Esophagus squamous epithelium (tissue), 5 donors: ENCODE measurements at regions not wholly inside any gene's neighbourhood (a gene's known extent, or its start where the extent isn't known, plus 50 kb on each side); places are given as distances from the start of the nearest gene placed in this dataset.

Source experiments
- DNase-seq: peaks from one replicate; lab custom pipeline; 2025; lab: John Stamatoyannopoulos, UW
- H3K27ac ChIP-seq, 4 donors: fragments of 200-600 bp; sonication (generic); one replicate each; pipeline ENCODE4 v1.5.1; 2016 to 2019; ENCODE audit warnings: mild to moderate bottlenecking in 1 of 4
- H3K27me3 ChIP-seq, 4 donors: fragments of 200-600 bp; sonication (generic); 1 replicate in 3 of 4; 2 replicates in 1 of 4; pipeline versions ENCODE4 v1.5.1 to v1.6.0; 2017 to 2021; ENCODE audit warnings: antibody characterized with exemption in 1 of 4
- H3K36me3 ChIP-seq, 3 donors: fragments of 200-600 bp; sonication (generic); one replicate each; pipeline ENCODE4 v1.5.1; 2016 to 2019
- H3K4me1 ChIP-seq, 3 donors: fragments of 200-600 bp; sonication (generic); one replicate each; pipeline ENCODE4 v1.5.1; 2017 to 2019
- H3K4me3 ChIP-seq, 4 donors: fragments of 200-600 bp; sonication (generic); 1 replicate in 3 of 4; 2 replicates in 1 of 4; pipeline ENCODE4 v1.5.1; 2016 to 2019; ENCODE audit warnings: mild to moderate bottlenecking in 2 of 4, moderate library complexity in 1 of 4
- H3K9me3 ChIP-seq, 3 donors: fragments of 200-600 bp; sonication (generic); one replicate each; pipeline ENCODE4 v1.5.1; 2016 to 2019
- POLR2A ChIP-seq, 4 donors: fragments of 450-650 bp; IDR thresholded peaks; one replicate each; pipeline ENCODE4 v1.6.1; 2017; ENCODE audit warnings: antibody characterized with exemption in 4 of 4, mild to moderate bottlenecking in 4 of 4, moderate library complexity in 3 of 4
- WGBS, 2 donors: methylation state at CpG; one replicate each; pipeline ENCODE4 v1.1.5; 2018; 5-methylcytosine and 5-hydroxymethylcytosine counted together
- intact Hi-C: fragments of 100-400 bp; cut with DNase I; formaldehyde crosslinking; loops from one replicate; pipeline ENCODE4 v1.15.0; 2022
- TF ChIP-seq, protein P1 (sequence below), 6 experiments: fragments of 450-650 bp in 4 of 6; fragments of 200-600 bp in 2 of 6; sonication (generic) in 2 of 6; IDR thresholded peaks; one replicate each; pipeline ENCODE4 v1.5.1; 2016 to 2019; ENCODE audit warnings: antibody characterized with exemption in 6 of 6, mild to moderate bottlenecking in 4 of 6, moderate library complexity in 4 of 6
- donor health status: DM: yes; HTN: yes; CAD: no.

DNA sequence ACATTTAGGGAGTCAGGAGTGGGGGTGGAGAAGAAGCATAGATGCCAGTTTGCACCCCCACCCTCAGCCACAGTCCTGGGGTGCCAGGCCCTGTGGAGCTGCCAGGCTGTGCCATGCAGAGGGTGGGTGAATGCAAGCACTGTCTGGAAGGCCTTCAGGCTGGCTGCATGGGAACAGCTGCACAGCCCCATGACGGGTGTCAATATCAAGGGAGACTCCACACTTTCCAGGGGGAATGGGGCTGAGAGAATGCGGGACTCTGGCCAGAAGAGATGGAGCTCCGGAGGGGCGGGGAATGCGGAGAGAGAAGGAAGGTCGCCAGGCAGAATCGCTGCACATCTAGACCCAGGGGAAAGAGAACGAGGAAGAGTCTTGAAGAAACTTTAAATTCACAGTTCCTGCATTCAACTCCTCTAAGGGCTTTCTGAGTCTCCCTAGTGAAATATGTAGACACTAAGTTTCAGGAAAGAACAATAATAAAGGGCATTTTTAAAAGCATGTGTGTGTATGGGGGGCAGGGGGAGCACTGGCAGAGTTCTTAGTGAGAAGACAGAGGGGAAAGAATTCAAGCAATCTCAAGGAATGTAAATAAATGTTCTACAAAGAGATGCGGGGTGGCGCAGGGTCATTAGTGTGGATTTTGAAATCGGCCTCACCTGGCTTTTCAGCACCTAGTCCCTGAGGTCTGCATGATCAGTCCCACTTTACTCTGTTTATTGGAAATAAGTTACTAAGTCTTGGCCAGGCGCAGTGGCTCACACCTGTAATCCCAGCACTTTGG, 59.1 kb downstream of the BOD1 start:
- H3K4me1 ChIP-seq = peaks cover 0 to 37% (median 0%) of the 10 kb centered on the region in 3 donors
- WGBS, 2 donors = 48 to 75% methylated on average over 12 of the region's 12 CpGs
- no peak for DNase-seq
- no peak overlapping the region for H3K4me3 ChIP-seq
- H3K27me3 ChIP-seq = peaks cover 0 to 22% (median 0%) of the 10 kb centered on the region in 4 donors
- H3K9me3 ChIP-seq = peaks cover 0 to 8% (median 7%) of the 10 kb centered on the region in 3 donors
- no peak for TF ChIP-seq POLR2A (IDR thresholded peaks at IDR 0.05)
- TF ChIP-seq, protein P1, sequence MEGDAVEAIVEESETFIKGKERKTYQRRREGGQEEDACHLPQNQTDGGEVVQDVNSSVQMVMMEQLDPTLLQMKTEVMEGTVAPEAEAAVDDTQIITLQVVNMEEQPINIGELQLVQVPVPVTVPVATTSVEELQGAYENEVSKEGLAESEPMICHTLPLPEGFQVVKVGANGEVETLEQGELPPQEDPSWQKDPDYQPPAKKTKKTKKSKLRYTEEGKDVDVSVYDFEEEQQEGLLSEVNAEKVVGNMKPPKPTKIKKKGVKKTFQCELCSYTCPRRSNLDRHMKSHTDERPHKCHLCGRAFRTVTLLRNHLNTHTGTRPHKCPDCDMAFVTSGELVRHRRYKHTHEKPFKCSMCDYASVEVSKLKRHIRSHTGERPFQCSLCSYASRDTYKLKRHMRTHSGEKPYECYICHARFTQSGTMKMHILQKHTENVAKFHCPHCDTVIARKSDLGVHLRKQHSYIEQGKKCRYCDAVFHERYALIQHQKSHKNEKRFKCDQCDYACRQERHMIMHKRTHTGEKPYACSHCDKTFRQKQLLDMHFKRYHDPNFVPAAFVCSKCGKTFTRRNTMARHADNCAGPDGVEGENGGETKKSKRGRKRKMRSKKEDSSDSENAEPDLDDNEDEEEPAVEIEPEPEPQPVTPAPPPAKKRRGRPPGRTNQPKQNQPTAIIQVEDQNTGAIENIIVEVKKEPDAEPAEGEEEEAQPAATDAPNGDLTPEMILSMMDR (IDR thresholded peaks at IDR 0.05) = no peak
- intact Hi-C loops = no loop called here
- H3K36me3 ChIP-seq = no peaks in the 10 kb centered on the region
- H3K27ac ChIP-seq = no peak overlapping the region

DNA sequence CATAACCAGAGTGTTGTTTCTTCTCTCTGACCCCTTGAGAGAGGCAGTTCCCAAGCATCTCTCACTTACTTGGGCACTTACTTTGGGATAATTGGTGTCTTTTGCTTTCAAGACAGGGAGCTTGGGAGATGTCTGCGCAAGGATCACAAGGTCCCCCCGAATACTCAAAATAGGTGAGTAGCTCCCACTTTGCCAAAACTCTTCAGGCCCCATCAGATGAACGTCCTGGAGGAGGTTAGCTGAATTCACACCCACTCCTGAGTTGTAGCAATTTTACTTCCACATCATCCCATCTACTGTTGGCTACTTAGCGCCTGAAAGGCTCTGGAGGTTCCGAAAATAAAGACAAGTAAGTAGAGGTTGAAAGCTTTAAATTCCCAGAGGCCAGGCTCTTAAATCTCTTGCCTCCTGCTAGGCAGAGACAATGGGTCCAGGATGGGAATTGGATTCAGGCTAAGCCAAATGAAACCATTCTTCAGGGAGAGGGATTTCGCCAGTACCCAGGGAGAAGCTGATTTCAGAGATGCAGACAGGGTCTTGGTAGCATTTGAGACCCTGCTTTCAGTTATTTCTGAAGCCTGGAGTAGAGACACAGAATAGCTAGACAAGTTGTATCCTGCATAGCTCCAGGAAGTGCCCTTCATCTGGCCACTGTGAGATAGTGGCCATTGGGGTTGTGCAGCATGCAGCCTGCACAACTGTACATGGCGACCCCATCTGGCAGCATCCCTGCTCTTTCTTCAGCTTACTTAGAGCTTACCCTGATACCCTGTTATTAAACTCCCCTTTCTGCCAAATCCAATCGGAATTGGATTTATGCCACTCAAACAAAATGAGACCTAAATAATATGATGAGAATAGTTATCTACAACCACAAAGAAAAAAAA, 60.1 kb downstream of the BOD1 start:
- peaks cover 0 to 31% (median 0%) of the 10 kb centered on the region in 3 donors for H3K4me1 ChIP-seq
- H3K27me3 ChIP-seq = peaks cover 0 to 22% (median 0%) of the 10 kb centered on the region in 4 donors
- intact Hi-C loops = no loop called here
- 86 to 92% methylated on average over 6 to 7 of the region's 8 CpGs for WGBS, 2 donors
- peaks cover 0 to 8% (median 7%) of the 10 kb centered on the region in 3 donors for H3K9me3 ChIP-seq
- no peak for DNase-seq
- no peak for TF ChIP-seq POLR2A (IDR thresholded peaks at IDR 0.05)
- TF ChIP-seq, protein P1 (IDR thresholded peaks at IDR 0.05) = no peak
- H3K4me3 ChIP-seq = no peak overlapping the region
- no peak overlapping the region for H3K27ac ChIP-seq
- no peaks in the 10 kb centered on the region for H3K36me3 ChIP-seq

DNA sequence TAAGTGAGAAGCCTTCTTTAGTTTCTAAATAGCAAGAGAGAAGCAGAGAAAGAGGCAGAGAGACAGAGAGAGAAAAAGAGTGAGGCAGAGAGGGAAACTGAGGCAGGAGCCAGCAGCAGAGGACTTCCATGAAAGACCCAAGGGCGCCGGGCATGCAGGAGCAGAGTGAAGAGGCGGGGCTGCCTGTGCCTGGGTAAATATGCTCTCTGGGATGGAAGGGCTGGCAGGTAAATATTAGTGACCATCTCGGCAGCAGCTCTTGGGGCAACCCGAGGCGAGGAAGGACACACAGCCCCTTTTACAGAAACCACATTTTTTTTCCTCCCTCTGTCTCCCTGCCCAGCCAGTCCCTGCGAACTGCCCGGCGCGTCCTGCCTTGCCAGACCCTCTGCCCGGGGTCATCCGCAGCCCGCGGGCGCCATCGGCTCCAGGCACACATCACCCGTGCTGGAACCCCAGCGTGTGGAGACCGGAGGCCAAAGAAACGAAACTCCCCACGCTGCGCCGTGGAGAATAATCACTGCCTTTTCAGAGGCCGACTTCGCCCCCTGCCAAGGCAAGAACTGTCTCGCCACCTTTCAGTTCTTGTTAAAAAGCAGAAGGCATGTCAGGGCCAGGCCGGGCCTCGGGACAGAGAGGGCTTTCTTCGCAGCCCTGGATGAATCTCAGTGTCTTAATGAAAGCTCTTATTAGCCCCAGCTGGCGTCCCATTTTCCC, 61.3 kb downstream of the BOD1 start:
- Histone ChIP-seq H3K9me3 (no peaks in the 10 kb centered on the region), H3K36me3 (no peaks in the 10 kb centered on the region), H3K4me1 (peaks cover 0 to 31% (median 0%) of the 10 kb centered on the region in 3 donors), H3K27ac (no peak overlapping the region), H3K27me3 (peaks cover 0 to 22% (median 0%) of the 10 kb centered on the region in 4 donors), H3K4me3 (peak overlapping the region in 3 of 4 donors; percentile 8 to 48 (median 23))
- WGBS, 2 donors = 40 to 55% methylated on average over 12 to 24 of the region's 30 CpGs
- intact Hi-C loops = no loop called here
- TF ChIP-seq POLR2A (IDR thresholded peaks at IDR 0.05) = no peak
- TF ChIP-seq, protein P1 (IDR thresholded peaks at IDR 0.05) = no peak
- no peak for DNase-seq

DNA sequence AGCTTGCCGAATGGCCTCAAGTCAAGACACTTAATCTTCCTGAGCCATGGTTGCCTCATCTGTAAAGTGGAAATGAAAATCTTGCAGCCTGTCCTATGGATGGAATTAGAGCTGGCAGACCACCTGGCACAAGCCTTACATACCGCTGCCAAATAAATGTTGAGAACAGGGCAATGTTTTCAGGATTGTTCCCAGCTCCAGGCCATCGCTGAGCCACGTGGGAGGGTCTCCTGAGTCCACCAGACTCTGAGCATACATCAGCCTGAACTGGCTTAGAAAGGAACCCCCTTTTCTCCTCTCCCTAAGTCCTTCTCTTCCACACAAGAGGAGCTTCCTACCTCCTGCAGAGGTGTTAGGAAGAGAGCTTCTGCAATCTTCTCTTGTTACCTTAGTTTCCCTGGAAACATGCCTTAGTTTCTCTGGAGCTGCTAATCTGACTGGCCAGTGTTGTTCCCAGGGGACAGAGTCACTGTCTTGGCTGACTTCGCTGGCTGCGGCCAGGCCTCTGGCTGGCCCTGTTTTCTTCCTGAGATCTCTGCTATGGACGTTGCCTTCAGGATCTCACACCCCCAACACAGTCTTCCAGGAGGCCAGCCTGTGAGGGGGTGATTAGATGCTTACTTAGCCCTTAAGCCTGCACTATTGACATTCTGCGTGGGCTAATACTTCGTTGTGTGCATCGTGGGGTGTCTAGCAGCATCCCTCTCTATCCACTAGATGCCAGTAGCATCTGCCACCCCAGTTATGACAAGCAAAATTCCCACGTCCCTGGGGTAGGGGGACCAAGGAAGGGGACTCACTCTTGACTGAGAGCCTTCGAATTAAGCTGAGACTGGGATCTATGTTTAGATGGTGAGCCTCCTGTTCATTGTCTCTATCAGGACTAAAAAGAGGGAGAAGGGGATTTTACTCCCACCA, 62.2 kb downstream of the BOD1 start:
- Histone ChIP-seq H3K9me3 (no peaks in the 10 kb centered on the region), H3K4me3 (no peak overlapping the region), H3K27ac (no peak overlapping the region), H3K27me3 (peaks cover 0 to 22% (median 0%) of the 10 kb centered on the region in 4 donors), H3K4me1 (peaks cover 0 to 31% (median 0%) of the 10 kb centered on the region in 3 donors), H3K36me3 (no peaks in the 10 kb centered on the region)
- WGBS, 2 donors = 65 to 68% methylated on average over 8 to 9 of the region's 12 CpGs
- intact Hi-C loops = no loop called here
- no peak for TF ChIP-seq POLR2A (IDR thresholded peaks at IDR 0.05)
- TF ChIP-seq, protein P1 (IDR thresholded peaks at IDR 0.05) = no peak
- no peak for DNase-seq
